T-cell (primary cell): ENCODE measurements at regions not wholly inside any gene's neighbourhood (a gene's known extent, or its start where the extent isn't known, plus 50 kb on each side); places are given as distances from the start of the nearest gene placed in this dataset.
A peak's percentile ranks its signal among the peaks of the same experiment; 100 is the strongest.
"Not testable (repeated sequence)": the region's sequence is repeated elsewhere in the genome, so short reads cannot be mapped to it uniquely, and the experiment has no call there.

Experiments
- ATAC-seq, 4 experiments: fragments of 200-7000 bp in 3 of 4; fragments of 150-1000 bp in 1 of 4; cut with Tn5 transposase; replicated peaks in 1 of 4; 1 replicate in 3 of 4; 2 replicates in 1 of 4; pipeline ENCODE4 v1.10.0; 2021; ENCODE audit warnings: moderate library complexity in 3 of 4, mild to moderate bottlenecking in 2 of 4, moderate number of reproducible peaks in 1 of 4
- CTCF ChIA-PET, 2 donors: fragments of 300-600 bp; sonication (Branson Sonifier 250); formaldehyde crosslinking; loops; one replicate each; lab custom pipeline; 2022; ENCODE audit warnings: antibody characterized with exemption in 2 of 2; lab: Charles Lee
- POLR2A ChIA-PET, 2 donors: fragments of 300-600 bp; sonication (Branson Sonifier 250); formaldehyde crosslinking; loops; one replicate each; lab custom pipeline; 2022; ENCODE audit warnings: antibody characterized with exemption in 2 of 2; lab: Charles Lee
- DNase-seq, 35 experiments: peaks; one replicate each; pipeline versions ENCODE4 v3.0.0 to v3.0.0-alpha.2; 2013 to 2023
- H3K27ac ChIP-seq: one replicate; pipeline ENCODE4 v1.5.1; 2013; ENCODE audit warnings: low read length
- H3K27me3 ChIP-seq, 2 experiments: replicated peaks in 1 of 2; 1 replicate in 1 of 2; 2 replicates in 1 of 2; pipeline versions ENCODE4 v1.6.1 to v1.7.0; 2013; ENCODE audit warnings: low read length in 1 of 2, mixed read lengths in 1 of 2; ENCODE audit not compliant: control insufficient read depth in 2 of 2, insufficient read depth in 2 of 2; ENCODE audit errors: extremely low read depth in 1 of 2
- H3K36me3 ChIP-seq, 2 donors: 1 replicate in 1 of 2; 2 replicates in 1 of 2; pipeline versions ENCODE4 v1.6.1 to v1.7.0; 2013; ENCODE audit warnings: low read length in 1 of 2; ENCODE audit not compliant: control insufficient read depth in 2 of 2, insufficient read depth in 1 of 2; ENCODE audit errors: extremely low read depth in 1 of 2
- H3K4me1 ChIP-seq, 2 experiments: 1 replicate in 1 of 2; 2 replicates in 1 of 2; pipeline versions ENCODE4 v1.6.1 to v1.7.0; 2013; ENCODE audit warnings: low read length in 2 of 2, mixed read lengths in 1 of 2; ENCODE audit not compliant: insufficient read depth in 2 of 2, control insufficient read depth in 1 of 2; ENCODE audit errors: extremely low read depth in 1 of 2
- H3K4me3 ChIP-seq, 2 donors: 1 replicate in 1 of 2; 2 replicates in 1 of 2; pipeline versions ENCODE4 v1.5.1 to v1.7.0; 2013; ENCODE audit warnings: mild to moderate bottlenecking in 2 of 2, low read length in 1 of 2, moderate library complexity in 1 of 2; ENCODE audit not compliant: control insufficient read depth in 1 of 2; ENCODE audit errors: extremely low read depth in 1 of 2
- H3K9me3 ChIP-seq: 2 replicates; pipeline ENCODE4 v1.7.0; 2013
- H3K27ac Mint-ChIP-seq, 2 donors: one replicate each; pipeline ENCODE4 v1.8.0; 2020 to 2021; ENCODE audit warnings: mild to moderate bottlenecking in 2 of 2, mixed read lengths in 2 of 2
- H3K27me3 Mint-ChIP-seq, 2 donors: one replicate each; pipeline ENCODE4 v1.8.0; 2021 to 2022; ENCODE audit warnings: mixed read lengths in 2 of 2
- H3K36me3 Mint-ChIP-seq: one replicate; pipeline ENCODE4 v1.8.0; 2021; ENCODE audit warnings: mixed read lengths
- H3K4me1 Mint-ChIP-seq, 3 donors: one replicate each; pipeline ENCODE4 v1.8.0; 2020 to 2022; ENCODE audit warnings: mixed read lengths in 3 of 3, mild to moderate bottlenecking in 1 of 3
- H3K4me3 Mint-ChIP-seq, 3 donors: one replicate each; pipeline ENCODE4 v1.8.0; 2020 to 2022; ENCODE audit warnings: mild to moderate bottlenecking in 3 of 3, mixed read lengths in 3 of 3, moderate library complexity in 3 of 3
- H3K9me3 Mint-ChIP-seq, 3 donors: one replicate each; pipeline ENCODE4 v1.8.0; 2020 to 2022; ENCODE audit warnings: mixed read lengths in 3 of 3
- WGBS: methylation state at CpG from one replicate; pipeline ENCODE4 v1.1.5; 2013; ENCODE audit warnings: missing lambda C conversion rate; ENCODE audit not compliant: insufficient coverage; 5-methylcytosine and 5-hydroxymethylcytosine counted together

DNA sequence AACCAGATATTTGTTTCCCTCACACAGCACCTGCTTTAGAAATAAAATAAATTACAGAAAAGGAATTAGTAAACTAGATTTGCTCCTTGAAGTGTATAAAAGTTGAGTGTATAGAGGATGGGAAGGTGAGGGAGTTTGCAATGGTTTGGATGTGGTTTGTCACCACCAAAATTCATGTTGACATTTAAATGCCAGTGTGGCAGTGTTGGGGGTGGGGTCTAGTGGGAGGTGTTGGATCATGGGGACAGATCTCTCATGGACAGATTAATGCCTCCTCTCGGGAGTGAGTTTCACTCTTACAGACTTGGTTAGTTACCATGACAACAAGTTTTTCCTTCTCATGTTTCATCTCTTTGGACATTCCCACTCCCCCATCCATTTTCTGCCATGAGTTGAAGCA, 83.9 kb upstream of the PRSS3 start:
- H3K4me1 ChIP-seq, H3K36me3 Mint-ChIP-seq, DNase-seq, H3K27ac Mint-ChIP-seq, POLR2A ChIA-PET, H3K9me3 Mint-ChIP-seq, H3K4me1 Mint-ChIP-seq, H3K4me3 Mint-ChIP-seq, H3K27me3 ChIP-seq, H3K36me3 ChIP-seq, H3K4me3 ChIP-seq, CTCF ChIA-PET, H3K27ac ChIP-seq, H3K9me3 ChIP-seq, ATAC-seq: not testable (repeated sequence)
- WGBS = 60% methylated on average over 1 of the region's 1 CpG
- peaks cover 0 to 15% of the 10 kb centered on the region in 2 donors for H3K27me3 Mint-ChIP-seq

DNA sequence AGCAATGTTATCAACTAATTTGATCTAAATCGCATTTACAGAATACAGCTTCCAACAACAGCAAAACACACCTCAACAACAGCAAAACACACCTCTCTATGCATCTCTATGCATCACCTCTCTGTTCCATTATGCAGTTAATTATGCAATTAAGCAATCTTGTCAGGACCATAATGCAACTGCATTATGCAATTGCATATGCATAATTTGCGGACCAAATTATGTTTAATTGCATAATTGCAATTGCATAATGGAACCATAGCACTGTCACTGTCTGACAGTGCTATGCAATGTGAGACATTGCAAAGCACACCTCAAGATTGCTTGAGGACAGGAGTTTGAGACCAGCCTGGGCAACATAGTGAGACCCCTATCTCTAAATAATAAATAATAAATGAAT, 80.4 kb upstream of the PRSS3 start:
- Mint-ChIP-seq H3K4me3 (no peak overlapping the region), H3K36me3 (no peaks in the 10 kb centered on the region), H3K27me3 (peaks cover 0 to 15% of the 10 kb centered on the region in 2 donors), H3K27ac (no peak overlapping the region), H3K4me1 (peaks cover 0 to 1% (median 0%) of the 10 kb centered on the region in 3 donors), H3K9me3 (no peaks in the 10 kb centered on the region)
- Histone ChIP-seq H3K9me3 (no peaks in the 10 kb centered on the region), H3K27me3 (peaks cover 0 to 8% of the 10 kb centered on the region in 2 experiments), H3K36me3 (no peaks in the 10 kb centered on the region), H3K27ac (no peak overlapping the region), H3K4me1 (peaks cover 0 to 6% of the 10 kb centered on the region in 2 experiments), H3K4me3 (no peak overlapping the region)
- no peak for ATAC-seq
- ChIA-PET POLR2A (no interaction called here), CTCF (no interaction called here)
- no peak for DNase-seq
- WGBS = 100% methylated on average over 2 of the region's 2 CpGs

DNA sequence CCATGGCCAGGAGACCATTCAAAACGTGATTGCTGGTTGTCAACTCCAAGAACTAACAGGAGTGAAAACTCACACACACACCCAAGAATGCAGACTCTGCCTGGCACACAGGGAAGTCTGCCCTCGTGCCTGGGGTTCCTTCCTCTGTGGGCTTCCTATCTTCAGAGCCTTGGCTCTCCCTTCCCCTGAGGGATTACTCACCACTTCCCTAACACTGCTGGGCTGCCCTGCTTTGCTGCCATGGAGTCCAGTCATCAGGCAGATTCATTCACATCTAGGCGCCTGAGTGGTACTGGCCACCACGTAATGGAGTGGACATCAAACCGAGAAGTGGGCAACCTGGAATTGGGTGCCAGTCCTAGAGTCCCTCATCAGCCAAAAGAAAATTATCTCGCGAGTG, 76.4 kb upstream of the PRSS3 start:
- DNase-seq (peak in 1 of 35 experiments; percentile 19), ATAC-seq (no peak)
- WGBS = 55% methylated on average over 5 of the region's 7 CpGs
- peaks cover 0 to 11% of the 10 kb centered on the region in 2 experiments for H3K4me1 ChIP-seq
- Mint-ChIP-seq H3K9me3 (no peaks in the 10 kb centered on the region), H3K27ac (no peak overlapping the region), H3K4me1 (peaks cover 0 to 9% (median 3%) of the 10 kb centered on the region in 3 donors), H3K36me3 (no peaks in the 10 kb centered on the region), H3K4me3 (no peak overlapping the region), H3K27me3 (peaks cover 8 to 12% of the 10 kb centered on the region in 2 donors)
- H3K27ac ChIP-seq = no peak overlapping the region
- H3K36me3 ChIP-seq = no peaks in the 10 kb centered on the region
- no peak overlapping the region for H3K4me3 ChIP-seq
- H3K9me3 ChIP-seq = no peaks in the 10 kb centered on the region
- ChIA-PET CTCF (interaction anchor here in 1 of 2 donors (1.1 to 5.4 kb wide), 3 partner anchors 30 to 95 kb away, joined by 3 to 84 read pairs (median 4); no protein-coding TSS in a partner anchor), POLR2A (no interaction called here)
- peaks cover 0 to 17% of the 10 kb centered on the region in 2 experiments for H3K27me3 ChIP-seq

DNA sequence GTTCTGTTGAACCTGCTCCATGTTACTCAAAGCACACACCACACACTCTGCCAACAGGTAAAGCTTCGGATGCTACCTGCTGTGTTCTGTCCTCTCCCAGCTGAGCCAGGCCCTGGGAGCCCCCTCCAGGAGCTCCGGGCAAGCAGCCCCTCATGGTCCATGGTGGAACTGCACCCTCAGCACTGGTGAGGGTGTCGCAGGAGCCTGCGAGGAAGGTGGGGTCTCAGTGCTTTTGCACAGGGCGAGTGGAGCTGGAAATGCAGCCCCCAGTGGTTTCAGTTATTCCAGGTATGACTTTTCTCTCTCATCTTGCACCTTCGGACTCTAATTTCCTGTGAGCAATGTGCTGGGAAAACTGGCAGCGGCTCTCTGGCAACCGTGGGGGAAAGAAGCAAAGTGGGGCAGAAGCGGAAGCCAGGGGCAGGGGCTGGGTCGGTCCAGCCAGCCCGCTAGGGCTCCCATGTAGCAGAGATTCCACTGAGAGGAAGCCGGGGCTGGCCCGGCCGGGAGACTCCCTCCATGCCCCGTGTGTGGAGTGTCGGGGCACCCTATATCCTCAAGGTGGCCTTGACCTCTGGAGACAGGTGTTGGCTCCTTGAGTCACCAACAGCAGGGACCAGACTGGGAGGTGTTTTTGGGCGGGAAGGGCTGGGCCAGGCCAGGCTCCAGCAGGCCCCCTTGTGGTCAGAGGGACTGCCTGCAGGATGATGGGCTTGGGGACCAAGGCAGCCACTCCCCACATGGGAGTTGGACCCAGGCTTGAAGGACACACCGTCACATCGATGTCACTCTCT, 75.6 kb upstream of the PRSS3 start:
- Mint-ChIP-seq H3K4me1 (peaks cover 0 to 9% (median 3%) of the 10 kb centered on the region in 3 donors), H3K27ac (no peak overlapping the region), H3K4me3 (peak overlapping the region in 2 of 3 donors; percentile 19 to 77), H3K9me3 (peaks cover 0 to 4% (median 0%) of the 10 kb centered on the region in 3 donors), H3K27me3 (peaks cover 8 to 16% of the 10 kb centered on the region in 2 donors), H3K36me3 (no peaks in the 10 kb centered on the region)
- ChIA-PET POLR2A (no interaction called here), CTCF (interaction anchor here (0.5 to 5.4 kb wide), 7 partner anchors 29 to 672 kb away, joined by 3 to 84 read pairs (median 5); no protein-coding TSS in a partner anchor)
- DNase-seq (peak in 23 of 35 experiments; percentile 1 to 59 (median 22)), ATAC-seq (peak; percentile 39 to 80 (median 64))
- WGBS = 68% methylated on average over 11 of the region's 19 CpGs
- peaks cover 2 to 17% of the 10 kb centered on the region in 2 experiments for H3K27me3 ChIP-seq
- no peaks in the 10 kb centered on the region for H3K36me3 ChIP-seq
- H3K4me1 ChIP-seq = peaks cover 0 to 11% of the 10 kb centered on the region in 2 experiments
- no peak overlapping the region for H3K4me3 ChIP-seq
- no peaks in the 10 kb centered on the region for H3K9me3 ChIP-seq
- no peak overlapping the region for H3K27ac ChIP-seq

DNA sequence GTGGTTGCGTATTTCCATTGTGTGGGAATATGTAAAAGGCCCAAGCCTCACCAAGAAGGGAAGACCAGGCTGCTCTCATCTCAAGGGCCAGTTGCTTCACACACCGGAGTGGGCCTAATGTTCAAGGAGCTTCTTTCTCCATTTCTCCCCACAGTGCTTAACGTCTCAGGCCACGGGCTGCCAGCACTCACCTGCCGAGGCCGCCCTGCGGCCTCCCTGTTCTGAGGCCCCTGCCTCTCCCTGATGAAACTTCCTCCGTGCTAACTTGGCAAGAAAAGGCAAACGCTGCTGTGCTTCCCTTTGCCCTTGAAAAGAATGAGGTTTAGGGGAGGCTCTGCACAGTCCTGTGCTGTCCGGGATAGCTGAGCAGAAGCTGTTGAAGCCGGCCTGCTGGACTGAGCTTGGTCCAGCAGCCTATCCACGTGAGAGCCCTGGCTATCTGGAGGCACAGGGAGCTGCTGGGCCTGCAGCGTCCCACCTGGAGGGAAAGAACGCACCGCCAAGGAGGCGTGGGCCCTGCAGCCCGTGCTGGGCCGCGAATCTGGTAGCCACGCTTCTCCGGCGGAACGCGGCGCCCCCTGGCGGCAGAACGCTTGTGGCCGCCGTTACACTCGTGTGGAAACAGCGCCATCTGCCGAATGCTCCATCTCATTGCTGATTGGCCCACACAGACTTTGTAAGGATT, 73.5 kb upstream of the PRSS3 start:
- no peaks in the 10 kb centered on the region for H3K36me3 ChIP-seq
- DNase-seq (peak; percentile 60 to 93 (median 83)), ATAC-seq (peak; percentile 71 to 82 (median 81))
- Mint-ChIP-seq H3K4me1 (peaks cover 0 to 9% (median 3%) of the 10 kb centered on the region in 3 donors), H3K27ac (no peak overlapping the region), H3K27me3 (peaks cover 15 to 16% of the 10 kb centered on the region in 2 donors), H3K9me3 (peaks cover 0 to 4% (median 0%) of the 10 kb centered on the region in 3 donors), H3K36me3 (no peaks in the 10 kb centered on the region), H3K4me3 (no peak overlapping the region)
- POLR2A ChIA-PET = no interaction called here
- H3K27me3 ChIP-seq = peaks cover 2 to 17% of the 10 kb centered on the region in 2 experiments
- H3K4me1 ChIP-seq = peaks cover 0 to 11% of the 10 kb centered on the region in 2 experiments
- H3K4me3 ChIP-seq = no peak overlapping the region
- CTCF ChIA-PET = interaction anchor here (0.6 to 5.4 kb wide), 8 partner anchors 94 to 500 kb away, joined by 3 to 84 read pairs (median 4); no protein-coding TSS in a partner anchor
- WGBS = 23% methylated on average over 28 of the region's 32 CpGs
- no peak overlapping the region for H3K27ac ChIP-seq
- H3K9me3 ChIP-seq = no peaks in the 10 kb centered on the region

DNA sequence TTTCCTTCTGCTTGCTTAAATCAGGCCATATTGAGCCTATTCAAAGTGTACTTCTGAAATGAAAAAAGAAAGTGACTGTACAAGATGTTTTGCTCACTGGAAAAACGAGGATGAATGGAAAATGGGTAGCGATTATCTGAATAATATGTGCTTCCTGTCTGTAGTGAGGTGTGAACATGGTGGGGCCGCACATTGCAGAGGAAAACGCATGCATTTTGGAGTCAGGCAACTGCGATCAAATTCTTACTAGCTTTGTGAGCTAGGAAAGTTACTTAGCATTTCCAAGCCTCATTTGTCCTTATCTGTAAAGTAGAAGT, 73.0 kb upstream of the PRSS3 start:
- POLR2A ChIA-PET = no interaction called here
- peaks cover 2 to 17% of the 10 kb centered on the region in 2 experiments for H3K27me3 ChIP-seq
- peaks cover 0 to 11% of the 10 kb centered on the region in 2 experiments for H3K4me1 ChIP-seq
- Mint-ChIP-seq H3K27ac (no peak overlapping the region), H3K36me3 (no peaks in the 10 kb centered on the region), H3K27me3 (peaks cover 15 to 16% of the 10 kb centered on the region in 2 donors), H3K9me3 (peaks cover 0 to 4% (median 0%) of the 10 kb centered on the region in 3 donors), H3K4me1 (peaks cover 0 to 9% (median 3%) of the 10 kb centered on the region in 3 donors), H3K4me3 (no peak overlapping the region)
- 64% methylated on average over 5 of the region's 5 CpGs for WGBS
- no peaks in the 10 kb centered on the region for H3K36me3 ChIP-seq
- DNase-seq (no peak), ATAC-seq (no peak)
- no peak overlapping the region for H3K4me3 ChIP-seq
- CTCF ChIA-PET = interaction anchor here (0.9 to 5.4 kb wide), 4 partner anchors 96 to 104 kb away, joined by 3 to 84 read pairs (median 22); no protein-coding TSS in a partner anchor
- no peaks in the 10 kb centered on the region for H3K9me3 ChIP-seq
- H3K27ac ChIP-seq = no peak overlapping the region
